ENCODE measurements at regions not wholly inside any gene's neighbourhood (a gene's known extent, or its start where the extent isn't known, plus 50 kb on each side); places are given as distances from the start of the nearest gene placed in this dataset.

GRCh38 chr7:17680943-17681351 lies 259.3 kb downstream of the SNX13 start:
- DNase-seq (ENCODE audit: low read depth, low spot score), result no peak

- no peak for DNase-seq (ENCODE audit: low read depth, low spot score)
These were observed 258.3 kb downstream of the SNX13 start for GRCh38 chr7:17681965-17682364.

GRCh38 chr7:17682586-17682985 lies 257.7 kb downstream of the SNX13 start:
- DNase-seq (ENCODE audit: low read depth, low spot score), result no peak

- no peak for DNase-seq (ENCODE audit: low read depth, low spot score)
These were observed 255.2 kb downstream of the SNX13 start for GRCh38 chr7:17685141-17685540.

GRCh38 chr7:17687361-17687760 lies 252.9 kb downstream of the SNX13 start:
- no peak for DNase-seq (ENCODE audit: low read depth, low spot score)

GRCh38 chr7:17689361-17689902 lies 250.9 kb downstream of the SNX13 start:
- no peak for DNase-seq (ENCODE audit: low read depth, low spot score)

- no peak for DNase-seq (ENCODE audit: low read depth, low spot score)
These were observed 250.3 kb downstream of the SNX13 start for GRCh38 chr7:17690030-17690429.

- DNase-seq (ENCODE audit: low read depth, low spot score), result no peak
These were observed 243.9 kb downstream of the SNX13 start for GRCh38 chr7:17696422-17696821.

- DNase-seq (ENCODE audit: low read depth, low spot score), result no peak
These were observed 243.0 kb downstream of the SNX13 start for GRCh38 chr7:17697128-17697881.

- no peak for DNase-seq (ENCODE audit: low read depth, low spot score)
These were observed 240.6 kb downstream of the SNX13 start for GRCh38 chr7:17699696-17700095.

- DNase-seq (ENCODE audit: low read depth, low spot score), result no peak
These were observed 240.2 kb downstream of the SNX13 start for GRCh38 chr7:17700138-17700537.

GRCh38 chr7:17706275-17706674 lies 234.0 kb downstream of the SNX13 start:
- DNase-seq (ENCODE audit: low read depth, low spot score), result no peak

- peak; percentile 15 for DNase-seq (ENCODE audit: low read depth, low spot score)
These were observed 233.6 kb downstream of the SNX13 start for GRCh38 chr7:17706734-17707133.

GRCh38 chr7:17709127-17709526 lies 231.2 kb downstream of the SNX13 start:
- no peak for DNase-seq (ENCODE audit: low read depth, low spot score)

GRCh38 chr7:17709599-17709998 lies 230.7 kb downstream of the SNX13 start:
- DNase-seq (ENCODE audit: low read depth, low spot score), result no peak

GRCh38 chr7:17710312-17710711 lies 230.0 kb downstream of the SNX13 start:
- no peak for DNase-seq (ENCODE audit: low read depth, low spot score)

GRCh38 chr7:17713584-17713983 lies 226.7 kb downstream of the SNX13 start:
- no peak for DNase-seq (ENCODE audit: low read depth, low spot score)

- DNase-seq (ENCODE audit: low read depth, low spot score), result no peak
These were observed 223.5 kb downstream of the SNX13 start for GRCh38 chr7:17716816-17717215.

- no peak for DNase-seq (ENCODE audit: low read depth, low spot score)
These were observed 220.3 kb downstream of the SNX13 start for GRCh38 chr7:17719998-17720397.

- no peak for DNase-seq (ENCODE audit: low read depth, low spot score)
These were observed 218.5 kb downstream of the SNX13 start for GRCh38 chr7:17721736-17722285.

- DNase-seq (ENCODE audit: low read depth, low spot score), result no peak
These were observed 217.5 kb downstream of the SNX13 start for GRCh38 chr7:17722798-17723197.

- no peak for DNase-seq (ENCODE audit: low read depth, low spot score)
These were observed 214.5 kb downstream of the SNX13 start for GRCh38 chr7:17725821-17726220.

- DNase-seq (ENCODE audit: low read depth, low spot score), result no peak
These were observed 208.2 kb downstream of the SNX13 start for GRCh38 chr7:17732083-17732482.

All from pulmonary artery endothelial cell (primary cell).